VCaP (cell line): ENCODE measurements at regions not wholly inside any gene's neighbourhood (a gene's known extent, or its start where the extent isn't known, plus 50 kb on each side); places are given as distances from the start of the nearest gene placed in this dataset.
"Not testable (repeated sequence)": the region's sequence is repeated elsewhere in the genome, so short reads cannot be mapped to it uniquely, and the experiment has no call there.

Experiments used
- H3K27ac ChIP-seq: fragments of 450-650 bp; 2 replicates; pipeline ENCODE4 v1.5.1; 2017
- CTCF ChIP-seq: fragments of 450-650 bp; conservative IDR thresholded peaks from 2 replicates; pipeline ENCODE4 v1.5.1; 2017; ENCODE audit warnings: mild to moderate bottlenecking, moderate library complexity

GRCh38 chr18:4960578-4960977 lies 236.5 kb downstream of the AKAIN1 start:
- no peak for TF ChIP-seq CTCF
- H3K27ac ChIP-seq, result no peak overlapping the region

DNA sequence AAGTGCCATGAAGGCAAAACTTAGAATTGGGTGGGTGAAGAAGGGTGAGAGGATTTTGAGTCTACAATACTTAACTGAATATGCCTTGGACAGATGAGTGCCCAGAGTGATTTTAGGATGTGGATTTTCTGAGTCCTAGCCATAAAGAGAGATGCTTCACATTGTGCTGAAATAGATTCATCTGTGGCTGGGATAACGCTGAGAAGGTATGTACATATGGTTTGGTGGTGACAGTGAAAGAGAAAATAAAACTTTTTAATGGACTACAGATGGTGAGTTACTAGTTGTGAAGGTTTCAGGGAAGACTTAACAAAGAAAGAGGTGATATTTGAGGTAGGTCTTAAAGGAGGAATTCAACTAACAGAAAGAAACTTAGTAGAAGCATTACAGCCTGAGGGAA lies 265.8 kb downstream of the AKAIN1 start:
- TF ChIP-seq CTCF, result no peak
- H3K27ac ChIP-seq, result no peak overlapping the region

- TF ChIP-seq CTCF, result no peak
- H3K27ac ChIP-seq, result no peak overlapping the region
Observed at GRCh38 chr18:4921548-4921947, 275.5 kb downstream of the AKAIN1 start.

DNA sequence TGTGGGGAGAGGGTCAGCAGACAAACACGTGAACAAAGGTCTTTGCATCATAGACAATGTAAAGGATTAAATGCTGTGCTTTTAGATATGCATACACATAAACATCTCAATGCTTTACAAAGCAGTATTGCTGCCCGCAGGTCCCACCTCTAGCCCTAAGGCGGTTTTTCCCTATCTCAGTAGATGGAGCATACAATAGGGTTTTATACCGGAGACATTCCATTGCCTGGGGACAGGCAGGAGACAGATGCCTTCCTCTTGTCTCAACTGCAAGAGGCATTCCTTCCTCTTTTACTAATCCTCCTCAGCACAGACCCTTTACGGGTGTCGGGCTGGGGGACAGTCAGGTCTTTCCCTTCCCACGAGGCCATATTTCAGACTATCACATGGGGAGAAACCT lies 279.5 kb downstream of the AKAIN1 start:
- H3K27ac ChIP-seq, result not testable (repeated sequence)

DNA sequence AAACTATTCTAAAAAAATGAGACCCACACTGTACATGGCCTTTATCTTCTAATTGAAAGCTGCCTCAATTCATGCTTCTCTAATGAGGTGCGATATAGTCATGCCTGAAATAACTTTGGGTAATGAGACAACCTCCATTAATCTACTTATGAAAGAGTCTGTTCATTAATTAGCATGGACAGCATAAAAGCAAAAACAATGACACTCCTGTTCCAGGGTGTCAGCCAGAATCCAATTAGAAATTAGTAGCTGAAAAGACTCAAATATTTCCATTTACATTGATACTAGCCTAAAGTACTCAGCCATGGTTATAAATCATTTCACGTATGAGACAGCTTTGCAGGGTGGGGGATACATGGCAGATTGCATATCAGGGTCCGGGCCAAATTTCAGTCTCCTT lies 288.7 kb downstream of the AKAIN1 start:
- H3K27ac ChIP-seq, result no peak overlapping the region
- no peak for TF ChIP-seq CTCF

- no peak overlapping the region for H3K27ac ChIP-seq
- no peak for TF ChIP-seq CTCF
Observed at GRCh38 chr18:4906856-4907255, 290.2 kb downstream of the AKAIN1 start.

DNA sequence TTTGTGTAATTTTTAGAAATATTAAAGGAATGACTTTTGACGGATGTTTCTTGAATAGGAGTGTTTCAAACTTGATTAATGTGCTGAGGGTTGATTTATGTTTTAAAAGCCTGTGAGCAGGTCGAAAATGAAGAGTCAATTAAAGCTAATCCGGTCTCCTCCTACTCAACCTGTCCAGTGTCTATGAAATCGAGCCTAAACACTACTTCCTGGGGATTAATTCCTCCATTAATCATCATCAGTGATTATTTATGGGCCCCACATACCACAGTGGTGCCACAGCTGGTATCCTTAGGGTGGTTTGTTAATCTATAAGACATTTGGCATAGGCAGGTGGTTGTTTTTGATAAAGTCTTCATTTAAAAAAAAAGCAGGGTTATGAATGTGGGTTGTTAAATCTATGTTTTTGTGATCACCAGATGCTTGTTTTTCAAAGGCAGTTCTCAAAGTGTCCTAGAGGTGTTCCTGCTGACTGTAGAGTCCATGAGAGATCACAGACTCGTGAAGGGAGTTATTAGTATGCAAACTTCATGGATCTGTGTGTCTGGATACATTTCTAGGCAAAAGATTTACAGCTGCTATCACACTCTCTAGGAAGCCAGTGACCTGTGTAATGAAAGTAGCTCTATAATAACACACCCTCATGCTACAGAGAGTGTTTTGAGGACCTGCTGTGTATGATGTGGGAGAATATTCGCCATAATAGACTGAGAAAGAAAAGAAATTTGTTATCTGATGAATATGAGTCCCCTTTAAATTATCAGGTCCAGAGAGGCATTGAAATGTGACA lies 308.6 kb downstream of the AKAIN1 start:
- TF ChIP-seq CTCF, result no peak

GRCh38 chr18:4878480-4878879 lies 318.6 kb downstream of the AKAIN1 start:
- no peak overlapping the region for H3K27ac ChIP-seq
- TF ChIP-seq CTCF, result no peak

More for the DNA sequence above, 308.6 kb downstream of the AKAIN1 start:
- no peak overlapping the region for H3K27ac ChIP-seq
